Lung (tissue), 11 donors: ENCODE measurements at regions not wholly inside any gene's neighbourhood (a gene's known extent, or its start where the extent isn't known, plus 50 kb on each side); places are given as distances from the start of the nearest gene placed in this dataset.

Experiments used
- ATAC-seq: fragments of 200-7000 bp; cut with Tn5 transposase; one replicate; pipeline ENCODE4 v1.9.1; 2020; ENCODE audit warnings: moderate number of reproducible peaks; ENCODE audit not compliant: insufficient read depth, low FRiP score
- DNase-seq, 3 donors: peaks; one replicate each; pipeline ENCODE4 v3.0.0-alpha.2; 2013 to 2017
- H3K27ac ChIP-seq, 2 donors: one replicate each; pipeline ENCODE4 v1.5.1; 2013; ENCODE audit warnings: mild to moderate bottlenecking in 2 of 2, moderate library complexity in 2 of 2, control low read depth in 1 of 2, inconsistent platforms in 1 of 2, low read depth in 1 of 2, low read length in 1 of 2
- H3K27me3 ChIP-seq, 3 donors: one replicate each; pipeline ENCODE4 v1.5.1; 2013; ENCODE audit warnings: low read length in 2 of 3; ENCODE audit not compliant: control insufficient read depth in 3 of 3, insufficient read depth in 3 of 3
- H3K36me3 ChIP-seq, 4 donors: one replicate each; pipeline ENCODE4 v1.5.1; 2013; ENCODE audit warnings: low read length in 4 of 4, mild to moderate bottlenecking in 1 of 4, moderate library complexity in 1 of 4; ENCODE audit not compliant: control insufficient read depth in 4 of 4, insufficient read depth in 4 of 4
- H3K4me1 ChIP-seq, 5 donors: one replicate each; pipeline ENCODE4 v1.5.1; 2013; ENCODE audit warnings: low read length in 5 of 5, mild to moderate bottlenecking in 2 of 5, moderate library complexity in 1 of 5; ENCODE audit not compliant: control insufficient read depth in 5 of 5, insufficient read depth in 5 of 5
- H3K4me3 ChIP-seq: one replicate; pipeline ENCODE4 v1.5.1; 2013; ENCODE audit warnings: mild to moderate bottlenecking, control low read depth, moderate library complexity
- H3K9ac ChIP-seq, 2 donors: one replicate each; pipeline ENCODE4 v1.5.1; 2013; ENCODE audit warnings: low read length in 2 of 2, control low read depth in 1 of 2; ENCODE audit not compliant: insufficient read depth in 1 of 2
- H3K9me3 ChIP-seq, 4 donors: one replicate each; pipeline ENCODE4 v1.5.1; 2013; ENCODE audit warnings: low read length in 3 of 4, mild to moderate bottlenecking in 1 of 4, moderate library complexity in 1 of 4; ENCODE audit not compliant: control insufficient read depth in 4 of 4, insufficient read depth in 3 of 4
- CTCF ChIP-seq: IDR thresholded peaks from 2 replicates; pipeline ENCODE4 v1.5.1; 2012; ENCODE audit warnings: mild to moderate bottlenecking; ENCODE audit errors: control extremely low read depth, extremely low read depth
- WGBS, 2 donors: extraction: QIAGEN DNeasy Blood & Tissue Kit; methylation state at CpG; one replicate each; pipeline ENCODE4 v1.1.7; 2013; 5-methylcytosine and 5-hydroxymethylcytosine counted together
- donor health status: control.
- donor health status: control.
- donor health status: Bipolar disorder and iron deficiency.
- donor health status: healthy.
- donor health status: DM: yes; HTN: yes; CAD: no.

GRCh38 chr6:65964261-65964660 is 257.2 kb upstream of the EYS start:
- no peaks in the 10 kb centered on the region for H3K4me1 ChIP-seq
- DNase-seq, result peak in 1 of 3 donors; percentile 33
- H3K9me3 ChIP-seq, result no peaks in the 10 kb centered on the region
- H3K9ac ChIP-seq, result no peak overlapping the region
- H3K36me3 ChIP-seq, result no peaks in the 10 kb centered on the region
- H3K27me3 ChIP-seq, result no peaks in the 10 kb centered on the region
- H3K4me3 ChIP-seq, result no peak overlapping the region
- no peak for ATAC-seq
- TF ChIP-seq CTCF, result no peak
- H3K27ac ChIP-seq, result no peak overlapping the region

- DNase-seq (no peak), ATAC-seq (no peak)
- Histone ChIP-seq H3K36me3 (no peaks in the 10 kb centered on the region), H3K4me1 (no peaks in the 10 kb centered on the region), H3K9me3 (no peaks in the 10 kb centered on the region), H3K27me3 (no peaks in the 10 kb centered on the region), H3K9ac (no peak overlapping the region), H3K27ac (no peak overlapping the region), H3K4me3 (no peak overlapping the region)
- TF ChIP-seq CTCF, result no peak
- WGBS, 2 donors, result 87 to 91% methylated on average over 3 of the region's 3 CpGs
Observed at GRCh38 chr6:65955034-65955433, 248.0 kb upstream of the EYS start.

- no peak for TF ChIP-seq CTCF
- no peak overlapping the region for H3K4me3 ChIP-seq
- H3K27me3 ChIP-seq, result no peaks in the 10 kb centered on the region
- DNase-seq (no peak), ATAC-seq (no peak)
- peaks cover 0 to 9% (median 4%) of the 10 kb centered on the region in 5 donors for H3K4me1 ChIP-seq
- H3K27ac ChIP-seq, result no peak overlapping the region
- no peak overlapping the region for H3K9ac ChIP-seq
- no peaks in the 10 kb centered on the region for H3K36me3 ChIP-seq
- H3K9me3 ChIP-seq, result no peaks in the 10 kb centered on the region
- WGBS, 2 donors, result 80 to 81% methylated on average over 1 of the region's 1 CpG
Observed at GRCh38 chr6:65948062-65948461, 241.0 kb upstream of the EYS start.

GRCh38 chr6:65943548-65943947 is 236.5 kb upstream of the EYS start:
- no peak for TF ChIP-seq CTCF
- H3K36me3 ChIP-seq, result no peaks in the 10 kb centered on the region
- ATAC-seq, result no peak
- 65 to 79% methylated on average over 3 of the region's 3 CpGs for WGBS, 2 donors
- H3K4me1 ChIP-seq, result peaks cover 0 to 11% (median 4%) of the 10 kb centered on the region in 5 donors
- H3K27me3 ChIP-seq, result no peaks in the 10 kb centered on the region
- H3K9me3 ChIP-seq, result no peaks in the 10 kb centered on the region
- no peak overlapping the region for H3K27ac ChIP-seq
- H3K9ac ChIP-seq, result no peak overlapping the region
- no peak for DNase-seq
- H3K4me3 ChIP-seq, result no peak overlapping the region
